Hematopoietic multipotent progenitor cell treated with erythropoietin and hydrocortisone succinate and interleukin-3 and kit ligand, for 15 days (in vitro differentiated cells): ENCODE measurements at regions not wholly inside any gene's neighbourhood (a gene's known extent, or its start where the extent isn't known, plus 50 kb on each side); places are given as distances from the start of the nearest gene placed in this dataset.

Experiments
- DNase-seq: peaks from one replicate; pipeline ENCODE4 v3.0.0-alpha.2; 2015; ENCODE audit warnings: low spot score

DNA sequence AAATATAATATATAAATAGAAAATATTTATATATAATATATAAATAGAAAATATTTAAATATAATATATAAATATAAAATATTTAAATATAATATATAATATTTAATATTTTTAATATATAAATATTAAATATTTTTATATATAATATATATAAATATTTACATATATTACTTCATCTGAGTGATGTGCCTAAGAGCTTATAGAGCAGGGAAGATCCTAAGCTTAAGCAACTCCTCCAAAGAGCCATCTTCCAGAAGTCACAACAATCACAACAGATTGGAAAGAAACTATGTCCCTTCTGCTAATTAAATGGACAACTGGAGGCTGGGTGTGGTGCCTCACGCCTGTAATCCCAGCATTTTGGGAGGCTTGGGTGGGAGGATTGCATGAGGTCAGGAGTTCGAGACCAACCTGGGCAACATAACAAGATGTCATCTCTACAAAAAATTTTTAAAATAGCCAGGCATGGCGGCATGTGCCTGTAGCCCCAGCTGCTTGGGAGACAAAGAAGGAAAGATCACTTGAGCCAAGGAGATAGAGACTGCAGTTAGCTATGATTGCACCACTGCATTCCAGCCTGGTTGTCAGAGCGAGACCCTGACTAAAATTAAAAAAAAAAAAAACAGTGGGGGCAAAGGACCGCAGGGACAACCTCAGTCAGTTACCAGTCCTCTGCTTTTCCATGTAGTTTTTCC is 198.7 kb downstream of the SKIDA1 start:
- DNase-seq, result no peak

DNA sequence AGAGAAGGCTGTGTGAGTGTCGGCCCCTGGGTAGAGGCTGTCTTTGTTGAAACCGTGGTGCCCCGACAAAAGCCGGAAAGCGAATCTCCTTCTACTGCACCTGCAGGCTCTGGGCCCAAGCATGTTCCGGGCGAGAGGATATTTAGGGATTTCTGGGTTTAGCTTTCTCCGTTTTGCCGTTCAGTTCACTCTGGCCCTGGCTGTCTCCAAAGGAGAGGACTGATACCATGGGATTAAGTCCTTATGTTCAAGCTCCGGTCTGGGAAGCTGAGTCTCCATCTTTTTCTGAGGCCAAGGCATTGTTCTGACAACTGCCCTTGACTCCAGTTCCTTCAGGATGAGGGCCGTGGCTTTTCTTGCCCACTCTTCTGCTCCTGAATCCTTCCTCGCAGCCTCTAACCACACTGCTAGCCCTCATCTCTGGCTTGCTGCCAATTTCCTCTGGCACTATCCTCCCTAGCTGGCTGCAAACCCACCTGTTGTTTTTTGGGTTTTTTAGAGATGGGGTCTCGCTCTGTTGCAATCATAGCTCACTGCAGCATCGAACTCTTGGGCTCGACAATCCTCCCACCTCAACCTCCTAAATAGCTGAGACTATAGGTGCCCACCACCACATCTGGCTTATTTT is 206.8 kb downstream of the SKIDA1 start:
- DNase-seq, result no peak

DNA sequence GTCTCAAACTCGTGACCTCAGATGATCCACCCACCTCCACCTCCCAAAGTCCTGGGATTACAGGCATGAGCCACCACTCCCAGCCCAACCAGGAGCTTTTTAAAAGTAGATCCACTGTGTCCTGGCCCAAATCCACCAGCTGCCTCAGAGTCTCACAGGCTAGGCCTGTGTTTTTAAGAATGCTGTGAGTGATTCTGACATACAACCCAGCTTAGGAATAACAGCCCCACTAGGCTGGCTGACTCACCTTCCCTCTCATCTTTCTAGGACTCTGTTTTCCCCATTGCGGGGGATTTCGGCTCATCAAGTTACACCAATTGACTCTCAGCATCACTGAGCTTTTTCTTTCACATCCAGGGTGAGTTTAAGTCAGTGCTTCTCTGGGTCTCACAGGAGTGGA is 207.6 kb downstream of the SKIDA1 start:
- DNase-seq, result no peak

DNA sequence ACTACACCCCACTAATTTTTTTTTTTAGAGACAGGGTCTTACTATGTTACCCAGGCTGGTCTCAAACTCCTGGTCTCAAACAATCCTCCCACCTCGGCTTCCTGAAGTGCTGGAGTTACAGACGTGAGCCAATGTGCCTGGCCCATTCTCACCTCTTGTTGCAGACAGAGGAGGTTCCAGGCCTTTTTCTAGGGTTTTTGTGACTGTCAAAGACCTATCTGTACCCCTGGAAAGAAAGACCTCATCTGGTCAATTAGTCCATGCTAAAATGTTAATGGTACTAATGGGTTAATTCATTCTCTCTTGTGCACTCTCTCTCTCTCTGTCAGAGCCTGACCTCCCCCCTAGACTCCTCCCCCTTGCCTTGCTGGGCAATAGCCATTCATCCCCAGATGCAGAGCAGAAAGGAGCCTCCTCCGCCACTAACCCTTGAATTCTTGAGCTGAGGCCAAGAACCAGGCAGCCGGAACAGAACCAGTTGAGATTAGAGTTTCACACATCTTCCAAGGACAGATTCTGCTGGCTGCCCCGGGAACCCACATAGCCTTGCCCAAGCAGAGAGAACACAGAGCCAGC is 209.7 kb downstream of the SKIDA1 start:
- DNase-seq, result no peak

DNA sequence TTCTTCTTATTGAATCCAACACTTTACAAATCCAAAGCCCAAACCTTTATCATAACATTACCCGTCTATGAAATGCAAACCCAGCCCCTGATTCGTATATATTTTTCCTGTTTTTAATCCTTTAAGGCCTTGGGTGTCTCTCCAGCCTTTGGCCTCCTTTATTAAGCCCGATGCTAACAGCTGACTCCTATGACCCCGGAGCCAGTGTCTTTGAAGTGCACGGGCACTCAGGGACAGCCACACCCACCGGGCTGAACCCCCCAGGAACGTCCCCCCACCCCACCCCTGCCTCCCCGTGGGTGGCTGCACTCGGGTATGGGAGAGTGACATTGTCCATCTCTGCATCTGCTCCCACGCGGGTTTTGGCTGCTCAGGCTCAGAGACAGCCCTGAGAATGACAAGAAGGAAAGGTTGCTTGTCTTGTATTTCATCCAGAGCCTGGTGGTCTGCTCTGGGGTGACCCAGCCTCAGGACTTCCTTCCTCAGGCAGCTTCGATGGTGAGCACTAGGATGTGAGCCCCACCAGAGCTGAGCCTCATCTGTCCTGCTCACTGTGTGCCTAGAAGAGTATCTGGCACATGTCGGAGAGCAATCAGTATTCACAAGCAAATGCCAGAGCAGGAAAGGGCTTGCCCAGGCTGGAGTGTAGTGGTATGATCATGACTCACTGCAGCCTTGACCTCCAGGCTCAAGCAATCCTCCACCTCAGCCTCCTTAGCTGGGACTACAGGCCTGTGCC is 210.4 kb downstream of the SKIDA1 start:
- DNase-seq, result no peak

DNA sequence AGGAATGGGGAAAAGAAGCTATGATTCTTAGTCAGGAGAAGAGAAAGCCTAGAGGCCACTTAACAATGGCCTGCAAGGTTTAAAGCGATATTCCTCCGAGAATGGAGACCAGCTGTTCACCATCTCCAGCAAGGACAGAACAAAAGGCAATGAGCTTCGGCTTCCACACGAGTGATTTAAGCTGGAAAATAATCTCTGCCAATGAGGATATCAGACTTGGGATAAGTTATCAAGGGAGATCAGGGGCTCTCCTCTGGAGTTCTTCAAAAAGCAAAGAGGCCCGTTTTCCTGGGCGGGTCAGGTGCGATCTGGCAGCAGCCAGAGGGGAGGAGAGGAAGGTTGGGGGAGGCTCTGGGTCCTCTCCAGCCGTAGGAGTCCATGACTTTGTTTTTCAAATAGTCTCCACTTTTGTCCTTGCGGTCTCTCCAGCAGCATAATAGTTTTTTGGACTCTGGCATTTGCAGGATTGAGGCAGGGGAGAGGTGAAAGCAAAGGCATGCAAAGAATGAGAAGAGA is 211.3 kb downstream of the SKIDA1 start:
- DNase-seq, result no peak

DNA sequence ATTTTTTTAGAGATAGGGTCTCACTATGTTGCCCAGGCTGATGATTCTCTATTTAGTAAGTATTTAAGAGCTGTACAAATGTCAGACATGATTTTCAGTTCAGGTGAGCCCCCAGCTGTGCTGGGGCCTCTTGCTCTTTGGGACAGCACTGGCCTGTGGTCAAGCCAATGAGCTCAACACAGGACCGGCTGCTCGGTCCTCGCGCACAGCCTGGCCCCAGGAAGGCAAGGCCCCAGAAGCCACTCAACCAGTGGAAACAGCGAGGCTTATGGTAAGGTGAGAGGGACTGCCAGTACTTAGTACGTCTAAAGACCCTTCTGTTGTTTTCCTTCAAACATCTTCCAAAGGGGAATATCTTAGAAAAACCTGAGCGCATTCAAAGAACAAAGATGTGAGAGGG is 211.8 kb downstream of the SKIDA1 start:
- no peak for DNase-seq

DNA sequence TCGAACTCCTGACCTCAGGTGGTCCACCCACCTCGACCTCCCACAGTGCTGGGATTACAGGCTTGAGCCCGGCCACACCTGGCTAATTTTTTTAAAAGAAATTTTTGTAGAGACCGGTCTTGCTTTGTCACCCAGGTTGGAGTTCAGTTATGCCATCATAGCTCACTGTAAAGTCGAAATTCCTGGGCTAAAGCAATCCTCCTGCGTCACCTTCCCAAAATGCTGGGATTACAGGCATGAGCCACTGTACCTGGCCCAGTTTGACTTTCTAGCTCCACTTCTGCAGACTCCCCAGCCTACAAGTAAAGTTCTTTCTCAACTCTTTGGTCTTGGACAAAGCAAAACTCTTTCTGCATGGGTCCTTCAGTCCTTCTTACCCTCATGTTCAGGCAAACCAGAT is 214.1 kb downstream of the SKIDA1 start:
- DNase-seq, result no peak

DNA sequence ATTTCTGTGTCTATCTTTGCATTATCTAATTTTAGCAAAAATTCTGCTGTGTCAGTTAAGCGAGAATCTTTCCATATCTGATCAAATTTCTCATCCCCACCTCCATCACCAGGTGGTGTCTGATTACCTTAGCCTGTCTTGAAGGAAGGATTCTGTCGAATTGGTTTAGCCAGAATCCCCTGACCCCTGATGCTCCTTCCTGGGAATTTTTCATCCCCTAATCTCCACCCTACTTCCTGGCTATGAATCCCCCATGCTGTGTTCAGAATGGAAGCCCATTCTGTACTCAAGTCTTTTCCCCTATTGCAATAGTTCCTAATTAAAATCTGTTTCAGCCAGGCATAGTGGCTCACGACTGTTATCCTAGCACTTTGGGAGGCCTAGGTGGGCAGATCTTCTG is 216.1 kb downstream of the SKIDA1 start:
- DNase-seq, result no peak

DNA sequence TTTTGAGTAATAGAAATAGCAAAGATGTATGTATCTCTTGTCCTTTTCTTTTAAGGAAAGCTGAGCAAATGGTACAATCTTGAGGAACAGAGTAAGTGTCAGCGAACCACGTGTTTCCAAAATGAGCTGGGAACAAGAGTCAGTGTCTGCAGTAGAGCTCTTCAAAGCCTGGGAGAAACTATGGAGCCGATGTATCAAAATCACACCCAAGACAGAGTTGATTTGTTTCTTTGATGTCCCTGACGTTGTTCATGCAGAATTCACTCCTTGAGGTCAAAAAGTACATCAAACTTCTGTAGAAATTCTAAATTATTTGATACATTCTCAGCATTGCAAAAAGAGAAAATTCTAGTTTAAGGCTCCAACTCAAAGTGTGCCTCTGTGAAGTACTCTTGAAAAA is 216.5 kb downstream of the SKIDA1 start:
- DNase-seq, result no peak

DNA sequence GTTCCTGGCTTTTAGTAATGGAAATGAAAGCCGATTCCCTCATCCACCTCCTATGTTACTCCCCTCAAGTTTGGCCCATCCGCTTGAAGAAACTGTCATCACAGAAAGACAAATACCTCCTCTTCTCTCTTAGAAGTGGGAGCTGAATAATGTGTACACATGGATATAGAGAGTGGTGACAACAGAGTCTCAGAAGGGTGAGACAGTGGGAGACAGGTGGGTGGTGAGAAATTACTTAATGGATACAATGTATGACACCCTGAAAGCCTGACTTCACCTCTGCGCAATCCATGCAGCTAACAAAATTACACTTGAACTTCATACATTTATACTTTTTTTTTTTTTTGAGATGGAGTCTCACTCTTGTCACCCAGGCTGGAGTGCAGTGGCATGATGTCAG is 217.5 kb downstream of the SKIDA1 start:
- no peak for DNase-seq

DNA sequence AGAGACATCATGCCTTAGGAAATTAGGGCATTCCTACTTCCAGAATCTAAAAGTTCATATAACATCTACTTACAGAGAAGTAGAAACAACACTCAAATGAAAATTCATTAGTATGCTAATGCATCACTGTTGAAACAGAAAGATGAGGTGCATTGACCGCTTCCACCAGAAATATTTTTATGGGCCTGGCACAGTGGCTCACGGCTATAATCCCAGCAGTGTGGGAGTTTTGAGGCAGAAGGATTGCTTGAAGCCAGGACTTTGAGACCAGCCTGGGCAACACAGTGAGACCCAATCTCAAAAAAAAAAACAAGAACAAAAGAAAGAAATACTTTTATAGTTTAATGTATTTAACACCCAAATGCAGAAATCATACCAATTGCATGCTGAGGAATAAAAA is 220.9 kb downstream of the SKIDA1 start:
- DNase-seq, result no peak

DNA sequence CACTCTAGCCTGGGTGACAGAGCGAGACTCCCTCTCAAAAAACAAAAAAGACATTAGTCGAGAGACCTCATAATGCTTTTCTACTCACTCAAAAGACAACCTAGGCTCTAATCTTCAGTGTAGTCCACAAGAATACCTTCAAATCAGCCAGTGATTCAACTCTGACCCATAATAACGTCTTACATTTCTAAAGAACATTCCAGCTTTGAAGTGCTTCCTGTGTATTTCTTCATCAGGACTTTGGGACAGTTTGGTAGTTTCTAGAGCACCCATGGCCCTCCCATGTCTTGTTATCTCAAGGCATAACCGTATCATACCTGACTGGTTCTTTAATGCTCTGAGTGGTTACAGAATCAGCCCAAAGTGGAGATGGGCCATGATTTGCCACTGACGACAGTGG is 221.3 kb downstream of the SKIDA1 start:
- no peak for DNase-seq

DNA sequence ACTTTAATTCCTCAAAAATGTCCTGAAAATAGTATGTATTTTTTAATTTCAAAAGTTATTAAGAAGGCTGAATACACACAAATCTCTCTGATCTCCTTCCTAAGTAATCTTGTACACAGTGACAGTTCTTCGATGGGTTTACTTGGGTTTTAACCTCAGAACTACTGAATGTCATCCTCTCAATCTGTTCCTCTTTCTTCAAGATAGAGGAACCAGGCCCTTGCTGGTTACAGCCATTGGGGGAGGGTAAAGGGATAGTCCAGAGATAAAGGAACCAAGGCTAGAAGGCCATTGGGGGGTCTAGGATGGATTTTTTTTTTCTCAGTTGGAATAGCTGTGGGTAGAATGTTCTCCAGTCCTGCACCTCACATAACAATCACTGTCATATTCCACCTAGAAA is 224.9 kb downstream of the SKIDA1 start:
- DNase-seq, result no peak

DNA sequence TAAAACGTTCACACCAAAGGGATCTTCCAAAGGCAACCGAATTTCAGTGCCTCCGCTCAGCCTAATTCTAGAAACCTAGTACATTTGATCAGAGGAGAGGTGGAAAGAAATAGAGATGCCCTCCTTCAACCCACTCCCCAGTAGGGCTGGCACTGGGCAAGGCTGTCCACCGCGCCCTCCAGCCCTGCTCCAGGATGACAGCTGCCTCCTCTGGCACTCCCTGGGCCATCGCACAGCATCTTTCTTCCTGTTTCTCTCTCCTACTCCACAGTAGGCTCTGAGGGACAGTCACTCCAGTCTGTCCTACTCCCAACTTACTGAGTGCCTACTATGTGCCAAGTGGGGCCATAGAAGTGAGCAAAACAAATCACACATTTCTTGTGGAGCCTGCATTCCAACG is 226.2 kb downstream of the SKIDA1 start:
- DNase-seq, result no peak

DNA sequence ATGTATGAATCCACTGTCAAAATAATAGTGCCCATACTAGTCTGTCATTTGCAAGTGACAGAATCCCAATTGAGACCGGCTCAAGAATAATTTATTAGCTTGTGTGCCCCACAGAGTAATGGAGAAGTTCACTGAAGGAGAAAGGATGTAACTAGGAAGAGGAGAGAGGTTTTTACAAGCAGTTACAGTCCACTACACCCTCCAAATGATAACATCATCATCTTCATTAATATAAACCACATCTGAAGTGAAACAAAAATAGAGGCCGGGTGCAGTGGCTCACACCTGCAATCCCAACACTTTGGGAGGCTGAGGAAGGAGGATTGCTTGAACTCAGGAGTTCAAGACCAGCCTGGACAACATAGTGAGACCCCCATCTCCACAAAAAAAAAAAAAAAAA is 226.8 kb downstream of the SKIDA1 start:
- no peak for DNase-seq

DNA sequence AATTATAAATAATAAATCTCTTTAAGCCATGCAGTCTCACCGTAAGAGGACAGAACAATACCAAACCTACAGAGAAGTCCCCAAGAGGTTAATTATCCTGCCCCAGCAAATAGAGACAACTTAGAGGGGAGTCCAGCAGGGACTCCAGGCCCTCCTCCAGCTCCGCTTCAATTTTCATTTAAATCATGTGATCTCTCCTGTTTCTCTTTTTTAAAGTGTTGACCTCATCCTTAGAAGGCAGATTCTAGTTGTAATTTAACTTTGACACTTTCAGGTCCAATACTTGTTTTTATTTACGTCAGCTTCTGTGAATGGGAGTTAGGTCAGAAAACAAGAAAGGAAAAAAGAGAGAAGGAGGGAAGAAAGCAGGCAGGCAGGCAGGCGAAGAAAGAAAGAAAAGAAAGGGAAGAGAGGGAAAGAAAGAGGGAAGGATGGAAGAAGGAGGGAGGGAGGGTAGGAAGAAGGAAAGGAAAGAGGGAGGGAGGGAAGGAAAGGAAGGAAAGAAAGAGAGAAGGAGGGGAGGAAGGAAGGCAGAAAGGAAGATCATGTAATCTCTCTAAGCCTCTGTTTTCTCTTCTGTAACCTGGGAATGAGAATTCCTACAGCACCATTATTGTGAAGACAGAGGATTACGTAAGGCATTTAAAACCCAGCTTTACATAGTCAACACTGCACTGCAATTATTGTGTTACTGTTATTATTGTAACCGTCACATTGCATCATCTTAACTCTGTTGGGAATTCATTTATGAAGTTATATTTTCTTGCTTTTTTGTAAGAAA is 227.7 kb downstream of the SKIDA1 start:
- DNase-seq, result no peak

DNA sequence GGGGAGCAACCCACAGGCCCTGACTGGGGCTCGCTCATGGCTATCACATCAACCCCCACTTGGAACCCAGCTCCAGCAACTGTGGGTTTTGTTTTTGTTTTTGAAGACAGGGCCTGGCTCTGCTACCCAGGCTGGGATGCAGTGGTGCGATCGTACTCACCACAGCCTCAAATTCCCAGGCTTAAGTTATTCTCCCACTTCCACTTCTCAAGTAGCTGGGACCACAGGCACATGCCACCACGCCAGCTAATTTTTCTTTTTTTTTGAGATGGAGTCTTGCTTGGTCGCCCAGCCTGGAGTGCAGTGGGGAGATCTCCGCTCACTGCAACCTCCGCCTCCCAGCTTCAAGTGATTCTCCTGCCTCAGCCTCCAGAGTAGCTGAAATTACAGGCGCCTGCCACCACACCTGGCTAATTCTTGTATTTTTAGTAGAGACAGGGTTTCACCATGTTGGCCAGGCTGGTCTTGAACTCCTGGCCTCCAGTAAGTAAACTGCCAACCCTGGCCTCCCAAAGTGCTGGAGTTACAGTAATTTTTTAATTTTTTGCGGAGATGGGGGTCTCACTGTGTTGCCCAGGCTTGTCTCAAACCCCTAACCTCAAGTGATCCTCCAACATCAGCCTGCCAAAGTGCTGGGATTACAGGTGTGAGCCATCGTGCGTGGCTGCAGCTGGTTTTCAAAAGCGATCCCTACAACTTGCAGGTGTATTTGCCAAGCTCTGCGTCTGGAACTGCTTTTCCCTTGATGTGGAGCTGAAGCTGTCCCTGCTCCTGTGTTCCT is 228.7 kb downstream of the SKIDA1 start:
- DNase-seq, result no peak

DNA sequence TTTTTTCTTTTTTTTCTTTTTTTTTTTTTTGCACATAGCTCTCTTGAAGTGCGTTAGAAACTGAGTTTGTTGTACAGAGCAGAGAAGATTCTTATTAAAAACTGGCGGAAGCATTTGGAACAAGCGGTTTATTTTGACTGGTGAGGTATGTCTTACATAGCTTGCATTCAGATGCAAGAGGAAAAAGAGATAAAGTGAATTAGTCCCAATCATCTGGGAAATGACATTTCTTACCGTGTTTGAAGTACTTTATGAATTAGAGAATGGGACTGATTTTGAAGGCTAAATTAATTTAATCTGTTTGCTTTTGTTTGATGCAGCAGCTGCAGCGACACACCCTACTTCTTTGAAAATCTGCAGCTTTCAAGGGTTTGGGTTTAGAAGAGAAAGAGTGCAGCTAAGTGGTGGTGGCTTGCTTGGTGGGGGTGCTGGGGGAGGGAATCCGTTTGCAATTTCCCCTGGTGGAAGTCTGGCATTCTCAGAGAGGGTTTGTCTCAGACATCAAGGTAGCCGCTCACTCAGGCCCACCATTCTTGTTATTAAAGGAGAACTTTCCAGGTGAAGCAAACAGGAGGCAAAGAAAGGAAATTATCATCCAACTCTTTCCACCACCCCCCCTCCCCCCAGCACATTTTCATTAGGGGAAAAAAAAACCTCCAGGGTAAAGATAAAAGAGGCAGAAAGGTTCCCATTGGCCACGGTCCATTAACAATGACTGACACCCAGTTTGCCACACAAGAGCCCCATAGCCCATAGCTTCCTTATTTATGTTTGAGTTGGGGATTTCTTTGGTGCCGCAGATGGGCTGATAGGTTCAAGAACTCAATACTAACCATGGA is 231.7 kb downstream of the SKIDA1 start:
- DNase-seq, result no peak

DNA sequence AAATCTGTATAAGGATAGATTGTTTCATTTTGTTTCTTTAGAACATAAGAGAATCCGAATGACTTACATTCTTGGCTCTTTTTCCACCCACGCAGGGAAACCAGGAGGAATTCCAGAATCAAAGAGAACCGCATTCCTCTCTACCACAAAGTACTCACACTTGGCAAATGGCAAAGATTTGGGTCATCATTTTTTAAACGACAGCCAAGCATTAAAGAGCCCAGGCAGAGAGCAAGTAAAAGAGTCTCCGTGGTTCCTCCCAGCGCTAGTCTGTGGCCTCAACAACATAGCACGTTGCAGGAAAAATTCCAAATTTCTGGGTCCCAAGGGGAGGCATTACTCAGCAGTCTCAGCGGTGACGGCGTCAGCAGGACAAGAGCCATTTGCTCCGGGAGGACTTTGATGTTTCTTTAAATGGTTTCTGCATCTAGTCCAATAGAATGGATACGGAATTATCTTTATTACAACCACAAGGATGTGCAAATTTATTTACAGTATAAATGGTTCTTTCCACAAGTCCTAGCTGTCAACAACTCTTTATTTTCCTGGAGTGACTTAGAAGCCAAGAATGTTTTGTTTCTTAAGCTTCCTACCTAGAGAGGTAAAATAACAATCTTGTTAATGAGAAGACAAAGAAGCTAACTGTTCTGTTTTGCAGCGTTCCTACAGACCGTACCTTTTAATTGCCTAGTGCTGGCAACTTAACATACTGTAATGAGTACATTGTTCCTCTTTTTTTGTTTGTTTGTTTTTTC is 232.5 kb downstream of the SKIDA1 start:
- DNase-seq, result no peak
